Testis (tissue), 2 donors: ENCODE measurements at regions not wholly inside any gene's neighbourhood (a gene's known extent, or its start where the extent isn't known, plus 50 kb on each side); places are given as distances from the start of the nearest gene placed in this dataset.

Experiments
- CTCF ChIP-seq, 3 experiments: fragments of 450-650 bp in 2 of 3; fragments of 200-600 bp in 1 of 3; sonication (generic) in 1 of 3; IDR thresholded peaks; one replicate each; pipeline ENCODE4 v1.5.1; 2016 to 2019; ENCODE audit warnings: antibody characterized with exemption in 3 of 3, mild to moderate bottlenecking in 2 of 3, moderate library complexity in 1 of 3
- POLR2A ChIP-seq: fragments of 450-650 bp; IDR thresholded peaks from one replicate; pipeline ENCODE4 v1.6.1; 2017; ENCODE audit warnings: antibody characterized with exemption, mild to moderate bottlenecking, moderate library complexity

- TF ChIP-seq POLR2A (no peak), CTCF (IDR thresholded peaks at IDR 0.05) (no peak)
Measured at GRCh38 chr18:28541276-28541930, 364.5 kb upstream of the CDH2 start.
